ENCODE measurements at regions not wholly inside any gene's neighbourhood (a gene's known extent, or its start where the extent isn't known, plus 50 kb on each side); places are given as distances from the start of the nearest gene placed in this dataset.

- H3K4me1 ChIP-seq (ENCODE audit: insufficient read depth, low read length) = no peaks in the 10 kb centered on the region
- WGBS = no CpG with 5 or more reads among the region's 1 CpG
- H3K9me3 ChIP-seq (ENCODE audit: insufficient read depth, low read depth, low read length) = peaks cover 17% of the 10 kb centered on the region
- H3K36me3 ChIP-seq (ENCODE audit: insufficient read depth, low read length) = 0 out of 2 replicates have a peak, but pooled peaks cover 2% of the 10 kb centered on the region
- H3K27me3 ChIP-seq (ENCODE audit: insufficient read depth, low read length) = no peaks in the 10 kb centered on the region
- H3K9ac ChIP-seq (ENCODE audit: low read depth, low read length) = no peak overlapping the region
- H3K4me3 ChIP-seq (ENCODE audit: low read length) = no peak overlapping the region
- no peak overlapping the region for H3K27ac ChIP-seq (ENCODE audit: low read depth, low read length)
These were observed 106.1 kb upstream of the FGF10 start for GRCh38 chr5:44495280-44495679.

- H3K27me3 ChIP-seq (ENCODE audit: insufficient read depth, low read length) = no peaks in the 10 kb centered on the region
- no peaks in the 10 kb centered on the region for H3K4me1 ChIP-seq (ENCODE audit: insufficient read depth, low read length)
- peaks cover 17% of the 10 kb centered on the region for H3K9me3 ChIP-seq (ENCODE audit: insufficient read depth, low read depth, low read length)
- H3K27ac ChIP-seq (ENCODE audit: low read depth, low read length) = no peak overlapping the region
- H3K9ac ChIP-seq (ENCODE audit: low read depth, low read length) = no peak overlapping the region
- 89% methylated on average over 1 of the region's 1 CpG for WGBS
- no peak overlapping the region for H3K4me3 ChIP-seq (ENCODE audit: low read length)
- H3K36me3 ChIP-seq (ENCODE audit: insufficient read depth, low read length) = 0 out of 2 replicates have a peak, but pooled peaks cover 2% of the 10 kb centered on the region
These were observed 100.5 kb upstream of the FGF10 start for GRCh38 chr5:44489759-44490158.

GRCh38 chr5:44486591-44486990, 97.4 kb upstream of the FGF10 start:
- Histone ChIP-seq H3K27me3 (ENCODE audit: insufficient read depth, low read length) (no peaks in the 10 kb centered on the region), H3K9ac (ENCODE audit: low read depth, low read length) (no peak overlapping the region), H3K4me1 (ENCODE audit: insufficient read depth, low read length) (peaks cover 13% of the 10 kb centered on the region), H3K4me3 (ENCODE audit: low read length) (no peak overlapping the region), H3K27ac (ENCODE audit: low read depth, low read length) (no peak overlapping the region), H3K36me3 (ENCODE audit: insufficient read depth, low read length) (no peaks in the 10 kb centered on the region), H3K9me3 (ENCODE audit: insufficient read depth, low read depth, low read length) (peaks cover 3% of the 10 kb centered on the region; the same call in 1 of the 2 replicates)
- WGBS = no CpG with 5 or more reads among the region's 1 CpG

- Histone ChIP-seq H3K4me3 (ENCODE audit: low read length) (no peak overlapping the region), H3K9ac (ENCODE audit: low read depth, low read length) (no peak overlapping the region), H3K27ac (ENCODE audit: low read depth, low read length) (no peak overlapping the region), H3K27me3 (ENCODE audit: insufficient read depth, low read length) (no peaks in the 10 kb centered on the region), H3K4me1 (ENCODE audit: insufficient read depth, low read length) (no peaks in the 10 kb centered on the region), H3K9me3 (ENCODE audit: insufficient read depth, low read depth, low read length) (peaks cover 2% of the 10 kb centered on the region; the same call in 1 of the 2 replicates), H3K36me3 (ENCODE audit: insufficient read depth, low read length) (no peaks in the 10 kb centered on the region)
- WGBS = 86% methylated on average over 3 of the region's 4 CpGs
These were observed 64.8 kb upstream of the FGF10 start for GRCh38 chr5:44454002-44454401.

GRCh38 chr5:44446399-44446798, 57.2 kb upstream of the FGF10 start:
- H3K27ac ChIP-seq (ENCODE audit: low read depth, low read length) = no peak overlapping the region
- H3K9me3 ChIP-seq (ENCODE audit: insufficient read depth, low read depth, low read length) = no peaks in the 10 kb centered on the region
- no peaks in the 10 kb centered on the region for H3K36me3 ChIP-seq (ENCODE audit: insufficient read depth, low read length)
- H3K27me3 ChIP-seq (ENCODE audit: insufficient read depth, low read length) = no peaks in the 10 kb centered on the region
- no peak overlapping the region for H3K4me3 ChIP-seq (ENCODE audit: low read length)
- no peak overlapping the region for H3K9ac ChIP-seq (ENCODE audit: low read depth, low read length)
- H3K4me1 ChIP-seq (ENCODE audit: insufficient read depth, low read length) = peaks cover 17% of the 10 kb centered on the region; the same call in 1 of the 2 replicates

- no peak overlapping the region for H3K9ac ChIP-seq (ENCODE audit: low read depth, low read length)
- H3K4me1 ChIP-seq (ENCODE audit: insufficient read depth, low read length) = peaks cover 24% of the 10 kb centered on the region; the same call in 1 of the 2 replicates
- H3K4me3 ChIP-seq (ENCODE audit: low read length) = no peak overlapping the region
- H3K27me3 ChIP-seq (ENCODE audit: insufficient read depth, low read length) = no peaks in the 10 kb centered on the region
- no peak overlapping the region for H3K27ac ChIP-seq (ENCODE audit: low read depth, low read length)
- 87% methylated on average over 2 of the region's 2 CpGs for WGBS
- H3K36me3 ChIP-seq (ENCODE audit: insufficient read depth, low read length) = no peaks in the 10 kb centered on the region
- H3K9me3 ChIP-seq (ENCODE audit: insufficient read depth, low read depth, low read length) = no peaks in the 10 kb centered on the region
These were observed 54.0 kb upstream of the FGF10 start for GRCh38 chr5:44443172-44443571.

GRCh38 chr5:44441460-44441859, 52.2 kb upstream of the FGF10 start:
- Histone ChIP-seq H3K4me1 (ENCODE audit: insufficient read depth, low read length) (peaks cover 24% of the 10 kb centered on the region; the same call in 1 of the 2 replicates), H3K36me3 (ENCODE audit: insufficient read depth, low read length) (no peaks in the 10 kb centered on the region), H3K27ac (ENCODE audit: low read depth, low read length) (no peak overlapping the region), H3K4me3 (ENCODE audit: low read length) (no peak overlapping the region), H3K9me3 (ENCODE audit: insufficient read depth, low read depth, low read length) (no peaks in the 10 kb centered on the region), H3K9ac (ENCODE audit: low read depth, low read length) (no peak overlapping the region), H3K27me3 (ENCODE audit: insufficient read depth, low read length) (no peaks in the 10 kb centered on the region)

GRCh38 chr5:44440186-44440585, 51.0 kb upstream of the FGF10 start:
- no peaks in the 10 kb centered on the region for H3K36me3 ChIP-seq (ENCODE audit: insufficient read depth, low read length)
- no peak overlapping the region for H3K4me3 ChIP-seq (ENCODE audit: low read length)
- H3K4me1 ChIP-seq (ENCODE audit: insufficient read depth, low read length) = peaks cover 24% of the 10 kb centered on the region; the same call in 1 of the 2 replicates
- H3K9me3 ChIP-seq (ENCODE audit: insufficient read depth, low read depth, low read length) = no peaks in the 10 kb centered on the region
- H3K9ac ChIP-seq (ENCODE audit: low read depth, low read length) = no peak overlapping the region
- no peaks in the 10 kb centered on the region for H3K27me3 ChIP-seq (ENCODE audit: insufficient read depth, low read length)
- H3K27ac ChIP-seq (ENCODE audit: low read depth, low read length) = no peak overlapping the region

All from HUES64 (cell line).